Central memory CD8-positive, alpha-beta T cell (primary cell): ENCODE measurements at regions not wholly inside any gene's neighbourhood (a gene's known extent, or its start where the extent isn't known, plus 50 kb on each side); places are given as distances from the start of the nearest gene placed in this dataset.

Source experiments
- ATAC-seq: fragments of 150-1000 bp; cut with Tn5 transposase; replicated peaks from 2 replicates; pipeline ENCODE4 v1.10.0; 2022; ENCODE audit warnings: mild to moderate bottlenecking, moderate FRiP score, moderate number of reproducible peaks; ENCODE audit not compliant: poor library complexity, severe bottlenecking; ENCODE audit errors: extremely low read depth
- DNase-seq, 2 donors: peaks; one replicate each; pipeline ENCODE4 v3.0.0; 2021; ENCODE audit warnings: low spot score in 2 of 2
- H3K27ac Mint-ChIP-seq: one replicate; pipeline ENCODE4 v1.8.0; 2022; ENCODE audit warnings: low read depth, mild to moderate bottlenecking, moderate library complexity, mixed read lengths
- H3K27me3 Mint-ChIP-seq: one replicate; pipeline ENCODE4 v1.8.0; 2022; ENCODE audit warnings: mixed read lengths
- H3K36me3 Mint-ChIP-seq: one replicate; pipeline ENCODE4 v1.8.0; 2022; ENCODE audit warnings: mild to moderate bottlenecking, moderate library complexity, mixed read lengths; ENCODE audit not compliant: insufficient read depth
- H3K4me1 Mint-ChIP-seq: one replicate; pipeline ENCODE4 v1.8.0; 2022; ENCODE audit warnings: mixed read lengths
- H3K4me3 Mint-ChIP-seq: one replicate; pipeline ENCODE4 v1.8.0; 2022; ENCODE audit warnings: mild to moderate bottlenecking, moderate library complexity, mixed read lengths
- H3K9me3 Mint-ChIP-seq: one replicate; pipeline ENCODE4 v1.8.0; 2022; ENCODE audit warnings: mixed read lengths

GRCh38 chr2:14806613-14807012 is 174.1 kb downstream of the LRATD1 start:
- no peak overlapping the region for H3K4me3 Mint-ChIP-seq
- no peak for DNase-seq
- H3K27ac Mint-ChIP-seq = no peak overlapping the region
- no peaks in the 10 kb centered on the region for H3K4me1 Mint-ChIP-seq
- no peaks in the 10 kb centered on the region for H3K27me3 Mint-ChIP-seq
- H3K36me3 Mint-ChIP-seq = no peaks in the 10 kb centered on the region
- ATAC-seq = no peak
- peaks cover 3% of the 10 kb centered on the region for H3K9me3 Mint-ChIP-seq

GRCh38 chr2:14815201-14815600 is 182.7 kb downstream of the LRATD1 start:
- Mint-ChIP-seq H3K9me3 (peaks cover 30% of the 10 kb centered on the region), H3K4me1 (no peaks in the 10 kb centered on the region)

DNA sequence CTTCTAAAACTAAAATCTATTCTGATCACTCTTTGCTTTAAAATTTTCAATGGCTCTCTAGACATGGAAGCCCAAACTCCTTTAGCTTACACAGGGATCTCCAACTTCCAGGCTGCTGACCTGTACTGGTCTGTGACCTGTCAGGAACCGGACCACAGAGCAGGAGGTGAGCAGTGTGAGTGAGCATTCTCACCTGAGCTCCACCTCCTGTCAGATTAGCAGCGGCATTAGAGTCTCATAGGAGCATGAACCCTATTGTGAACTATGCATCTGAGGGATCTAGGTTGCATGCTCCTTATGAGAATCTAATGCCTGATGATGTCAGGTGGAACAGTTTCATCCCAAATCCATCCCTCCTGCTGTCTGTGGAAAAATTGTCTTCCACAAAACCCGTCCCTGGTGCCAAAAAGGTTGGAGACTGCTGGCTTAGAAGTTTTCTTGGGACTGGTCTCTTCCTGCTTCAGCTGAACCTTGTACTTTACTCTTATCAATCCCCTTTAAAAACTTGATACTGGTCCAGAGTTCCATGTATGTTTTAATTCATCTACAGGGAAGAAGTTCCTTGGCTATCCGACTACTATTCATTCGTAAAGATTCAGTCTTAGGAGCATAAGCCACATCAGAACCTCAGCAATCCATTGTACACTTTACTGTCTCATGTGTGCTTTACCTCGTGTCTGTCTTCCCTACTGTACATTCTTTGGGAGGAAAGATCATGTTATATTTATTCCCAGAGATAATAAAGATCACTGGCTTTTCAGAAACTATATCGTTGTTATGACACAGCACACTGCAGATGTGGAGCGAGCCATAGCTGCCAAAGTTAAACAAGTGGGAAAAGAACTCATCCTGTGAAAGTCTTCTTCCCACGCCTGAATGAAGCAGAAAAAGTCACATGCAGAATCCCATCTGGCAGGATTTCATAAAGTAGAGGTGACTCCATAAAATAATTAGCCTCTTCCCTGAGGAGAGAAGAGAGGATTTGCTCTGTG is 183.8 kb downstream of the LRATD1 start:
- H3K4me3 Mint-ChIP-seq = no peak overlapping the region
- no peak for ATAC-seq
- H3K9me3 Mint-ChIP-seq = peaks cover 31% of the 10 kb centered on the region

More at GRCh38 chr2:14815201-14815600, 182.7 kb downstream of the LRATD1 start:
- DNase-seq = no peak
- no peak for ATAC-seq
- H3K27ac Mint-ChIP-seq = no peak overlapping the region
- H3K36me3 Mint-ChIP-seq = no peaks in the 10 kb centered on the region
- no peak overlapping the region for H3K4me3 Mint-ChIP-seq
- H3K27me3 Mint-ChIP-seq = no peaks in the 10 kb centered on the region

DNA sequence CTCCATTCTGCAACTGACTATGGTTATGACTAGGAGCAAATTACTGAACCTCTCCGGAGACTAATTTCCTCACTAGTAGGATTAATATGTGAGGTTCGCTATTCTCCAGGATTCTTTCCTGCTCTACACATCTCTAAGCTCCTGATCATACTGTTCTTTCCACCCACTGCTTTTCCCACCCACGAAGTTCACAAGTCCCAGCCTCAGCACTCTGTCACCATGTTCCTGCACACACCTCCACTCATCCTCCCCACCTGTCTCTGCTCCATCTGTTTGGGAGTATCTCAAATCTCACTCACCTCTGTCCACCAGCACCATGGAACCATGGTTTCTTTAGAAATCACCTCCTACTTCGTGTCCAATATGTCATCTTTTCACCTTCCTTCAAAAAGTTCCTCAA is 185.3 kb downstream of the LRATD1 start:
- Mint-ChIP-seq H3K27me3 (no peaks in the 10 kb centered on the region), H3K36me3 (no peaks in the 10 kb centered on the region), H3K4me3 (no peak overlapping the region), H3K4me1 (no peaks in the 10 kb centered on the region), H3K9me3 (peaks cover 20% of the 10 kb centered on the region), H3K27ac (no peak overlapping the region)
- ATAC-seq = no peak
- DNase-seq = no peak

More for the DNA sequence above, 183.8 kb downstream of the LRATD1 start:
- no peaks in the 10 kb centered on the region for H3K4me1 Mint-ChIP-seq
- no peak overlapping the region for H3K27ac Mint-ChIP-seq
- H3K36me3 Mint-ChIP-seq = no peaks in the 10 kb centered on the region
- DNase-seq = no peak
- no peaks in the 10 kb centered on the region for H3K27me3 Mint-ChIP-seq

- H3K36me3 Mint-ChIP-seq = no peaks in the 10 kb centered on the region
- H3K4me1 Mint-ChIP-seq = no peaks in the 10 kb centered on the region
- H3K27me3 Mint-ChIP-seq = no peaks in the 10 kb centered on the region
- no peak overlapping the region for H3K27ac Mint-ChIP-seq
- no peaks in the 10 kb centered on the region for H3K9me3 Mint-ChIP-seq
- ATAC-seq (no peak), DNase-seq (no peak)
- no peak overlapping the region for H3K4me3 Mint-ChIP-seq
Observed at GRCh38 chr2:14826518-14826917, 194.0 kb downstream of the LRATD1 start.

DNA sequence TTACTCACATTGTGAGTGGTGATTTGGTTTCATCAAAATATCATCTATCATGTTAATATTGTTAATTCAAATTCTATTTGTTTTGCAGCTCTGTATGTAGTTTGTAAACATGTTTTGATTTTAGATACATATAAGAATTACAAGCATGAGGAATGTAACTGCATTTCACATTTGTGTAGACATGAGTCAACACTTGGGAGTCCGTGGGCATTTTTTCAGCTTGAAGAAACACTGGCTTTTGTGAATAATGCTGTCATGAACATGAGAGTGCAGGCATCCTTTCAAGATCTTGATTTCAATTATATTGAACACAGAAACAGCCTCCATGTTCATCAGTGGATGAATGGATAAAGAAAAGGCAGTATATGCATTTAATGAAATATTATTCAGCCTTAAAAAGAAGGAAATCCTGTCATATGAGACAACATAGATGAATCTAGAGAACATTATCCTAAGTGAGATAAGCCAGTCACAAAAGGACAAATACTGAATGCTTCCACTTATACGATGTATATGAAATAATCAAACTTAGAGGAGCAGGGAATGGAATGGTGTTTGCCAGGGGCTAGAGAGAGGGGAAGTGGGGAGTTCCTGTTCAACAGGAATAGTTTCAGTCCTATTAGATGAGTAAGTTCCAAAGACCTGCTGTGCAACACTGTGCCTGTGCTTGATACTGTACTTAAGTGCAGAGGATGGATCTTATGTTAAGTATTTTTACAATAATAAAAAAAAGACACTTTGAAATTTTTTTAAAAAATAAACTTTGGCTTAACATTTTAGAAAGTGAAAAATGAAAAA is 194.9 kb downstream of the LRATD1 start:
- H3K36me3 Mint-ChIP-seq = no peaks in the 10 kb centered on the region
- no peak overlapping the region for H3K27ac Mint-ChIP-seq
- DNase-seq = no peak
- ATAC-seq = no peak
- H3K4me1 Mint-ChIP-seq = no peaks in the 10 kb centered on the region
- no peaks in the 10 kb centered on the region for H3K27me3 Mint-ChIP-seq
- H3K9me3 Mint-ChIP-seq = no peaks in the 10 kb centered on the region
- no peak overlapping the region for H3K4me3 Mint-ChIP-seq

- Mint-ChIP-seq H3K4me3 (no peak overlapping the region), H3K36me3 (no peaks in the 10 kb centered on the region), H3K27ac (no peak overlapping the region), H3K27me3 (no peaks in the 10 kb centered on the region), H3K9me3 (no peaks in the 10 kb centered on the region), H3K4me1 (no peaks in the 10 kb centered on the region)
- ATAC-seq (no peak), DNase-seq (no peak)
Observed at GRCh38 chr2:14828223-14828622, 195.7 kb downstream of the LRATD1 start.

DNA sequence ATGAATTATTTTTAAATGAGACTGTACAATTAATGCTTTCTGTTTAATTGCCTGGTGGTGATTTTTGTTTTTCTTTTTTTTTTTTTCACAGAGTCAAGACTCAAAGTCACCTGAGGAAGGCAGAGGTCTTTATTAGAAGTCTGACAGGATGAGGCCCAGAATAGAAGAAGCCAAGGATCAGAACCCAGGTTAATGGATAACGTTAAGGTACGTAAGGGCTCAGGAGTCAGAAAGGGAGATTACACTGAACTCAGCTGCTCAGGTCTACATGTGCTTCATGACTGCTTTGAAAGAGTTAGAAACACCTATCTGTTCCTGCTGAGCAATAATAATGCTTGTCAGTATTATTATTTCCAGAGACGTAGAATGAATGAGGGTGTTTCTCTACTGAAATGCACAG is 196.5 kb downstream of the LRATD1 start:
- DNase-seq (no peak), ATAC-seq (no peak)
- Mint-ChIP-seq H3K27me3 (no peaks in the 10 kb centered on the region), H3K27ac (no peak overlapping the region), H3K36me3 (no peaks in the 10 kb centered on the region), H3K9me3 (no peaks in the 10 kb centered on the region), H3K4me3 (no peak overlapping the region), H3K4me1 (no peaks in the 10 kb centered on the region)

DNA sequence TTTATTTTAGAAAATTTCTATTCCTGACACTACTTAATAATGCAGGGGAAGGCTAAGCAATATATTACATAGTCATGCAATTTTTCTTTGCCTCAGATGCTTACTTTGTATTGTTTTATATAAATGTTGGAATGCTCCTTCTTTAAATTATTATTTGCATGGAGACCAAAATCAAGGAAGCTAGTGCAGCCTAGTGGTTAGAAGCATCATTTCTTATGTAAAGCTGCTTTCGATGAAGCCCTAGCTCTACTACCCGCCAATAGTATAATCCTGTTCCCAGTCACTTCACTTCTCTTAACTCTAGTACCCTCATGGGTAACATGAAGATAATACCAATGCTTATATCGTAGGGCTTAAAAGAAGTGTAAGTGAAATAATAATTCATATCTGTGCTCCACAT is 198.9 kb downstream of the LRATD1 start:
- Mint-ChIP-seq H3K27me3 (no peaks in the 10 kb centered on the region), H3K9me3 (no peaks in the 10 kb centered on the region), H3K27ac (no peak overlapping the region), H3K4me1 (no peaks in the 10 kb centered on the region), H3K36me3 (no peaks in the 10 kb centered on the region), H3K4me3 (no peak overlapping the region)
- DNase-seq (no peak), ATAC-seq (no peak)

DNA sequence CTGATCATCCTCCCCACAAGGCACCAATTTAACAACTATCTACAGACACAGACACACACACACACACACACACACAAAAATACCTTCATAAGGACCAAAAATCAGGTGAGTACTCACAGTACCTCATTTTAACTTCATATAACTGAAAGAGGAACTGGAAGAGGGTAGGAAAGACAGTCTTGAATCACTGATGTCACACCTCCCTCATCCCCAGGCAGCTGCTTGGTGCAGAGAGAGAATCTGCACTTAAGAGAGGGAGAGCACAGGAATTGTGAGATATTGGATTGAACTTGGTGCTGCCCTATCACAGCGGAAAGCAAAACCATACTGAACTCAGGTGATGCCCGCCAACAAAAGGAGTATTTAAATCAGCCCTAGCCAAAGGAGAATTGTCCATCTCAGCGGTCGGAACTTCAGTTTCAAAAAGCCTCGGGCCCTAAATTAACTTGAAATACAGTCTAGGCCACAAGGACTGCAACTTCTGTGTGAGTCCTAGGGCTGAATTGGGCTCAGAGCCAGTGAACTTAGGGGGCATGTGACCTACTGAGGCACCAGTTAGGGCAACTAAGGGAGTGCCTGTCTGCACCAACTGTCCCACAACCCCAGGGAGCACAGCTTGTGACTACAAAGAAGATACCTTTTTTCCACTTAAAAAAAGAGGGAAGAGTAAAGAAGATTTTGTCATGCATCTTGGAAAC is 211.1 kb downstream of the LRATD1 start:
- Mint-ChIP-seq H3K4me1 (no peaks in the 10 kb centered on the region), H3K9me3 (peaks cover 28% of the 10 kb centered on the region)
- no peak for ATAC-seq

DNA sequence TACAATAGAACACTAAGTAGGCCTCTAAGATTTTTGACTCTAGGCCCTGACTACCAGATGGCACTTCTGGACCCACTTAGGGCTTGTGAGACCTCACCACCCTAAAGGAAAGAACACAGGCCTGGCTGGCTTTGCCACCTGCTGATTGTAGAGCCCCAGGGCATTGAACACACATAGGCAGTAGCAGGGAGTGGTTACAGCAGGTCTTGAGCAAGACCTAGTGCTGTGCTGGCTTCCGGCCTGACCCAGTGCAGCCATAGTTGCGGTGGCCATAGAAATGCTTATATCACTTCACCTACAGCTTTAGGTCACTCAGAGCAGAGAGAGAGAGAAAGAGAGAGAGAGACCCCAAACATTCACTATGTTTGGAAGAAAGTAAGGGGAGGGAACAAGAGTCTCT is 223.2 kb downstream of the LRATD1 start:
- H3K27me3 Mint-ChIP-seq = no peaks in the 10 kb centered on the region
- H3K9me3 Mint-ChIP-seq = peaks cover 15% of the 10 kb centered on the region
- H3K4me1 Mint-ChIP-seq = no peaks in the 10 kb centered on the region
- H3K36me3 Mint-ChIP-seq = no peaks in the 10 kb centered on the region
- no peak for DNase-seq
- H3K4me3 Mint-ChIP-seq = no peak overlapping the region
- no peak for ATAC-seq
- no peak overlapping the region for H3K27ac Mint-ChIP-seq

More for the DNA sequence above, 211.1 kb downstream of the LRATD1 start:
- Mint-ChIP-seq H3K27me3 (peaks cover 15% of the 10 kb centered on the region), H3K36me3 (no peaks in the 10 kb centered on the region), H3K27ac (no peak overlapping the region), H3K4me3 (no peak overlapping the region)
- no peak for DNase-seq

DNA sequence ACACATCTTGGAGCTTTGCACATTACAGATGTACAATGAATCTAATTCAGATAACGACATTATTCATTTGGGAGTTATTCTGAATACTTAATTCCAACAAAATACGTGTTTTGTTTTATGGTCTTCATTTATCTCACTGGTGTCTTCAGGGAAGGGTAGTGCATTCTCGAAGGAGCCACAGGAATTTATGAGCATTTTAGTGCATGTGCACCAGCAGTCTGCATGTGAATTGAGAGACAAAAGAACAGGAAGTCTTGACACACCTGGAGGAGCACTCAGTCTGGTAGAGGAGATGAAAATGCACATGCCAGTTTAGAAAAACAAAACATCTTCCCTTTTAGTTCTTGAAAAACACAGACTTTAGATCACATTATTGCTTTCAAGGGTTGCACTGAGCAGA is 228.7 kb downstream of the LRATD1 start:
- Mint-ChIP-seq H3K9me3 (peaks cover 9% of the 10 kb centered on the region), H3K4me1 (no peaks in the 10 kb centered on the region), H3K4me3 (no peak overlapping the region), H3K36me3 (no peaks in the 10 kb centered on the region), H3K27ac (no peak overlapping the region), H3K27me3 (no peaks in the 10 kb centered on the region)
- ATAC-seq = no peak
- DNase-seq = no peak
